ENCODE measurements at regions not wholly inside any gene's neighbourhood (a gene's known extent, or its start where the extent isn't known, plus 50 kb on each side); places are given as distances from the start of the nearest gene placed in this dataset.

- DNase-seq (ENCODE audit: low read depth): no peak
These were observed 51.4 kb upstream of the ESX1 start for GRCh38 chrX:104306180-104306579.

Data from stimulated activated CD8-positive, alpha-beta memory T cell treated with anti-CD3 and anti-CD28 coated beads, Interleukin-15, amount 100 ng/mL, for 1 hour (primary cell).